Ishikawa (cell line): ENCODE measurements at regions not wholly inside any gene's neighbourhood (a gene's known extent, or its start where the extent isn't known, plus 50 kb on each side); places are given as distances from the start of the nearest gene placed in this dataset.

ENCODE experiments used
- EGR1 ChIP-seq: IDR thresholded peaks from 2 replicates; pipeline ENCODE4 v1.6.1; 2012
- TEAD4 ChIP-seq: IDR thresholded peaks from 2 replicates; pipeline ENCODE4 v1.6.1; 2012
- TF ChIP-seq, protein P1 (sequence below): IDR thresholded peaks from 2 replicates; pipeline ENCODE4 v1.6.1; 2012

- TF ChIP-seq, protein P1, sequence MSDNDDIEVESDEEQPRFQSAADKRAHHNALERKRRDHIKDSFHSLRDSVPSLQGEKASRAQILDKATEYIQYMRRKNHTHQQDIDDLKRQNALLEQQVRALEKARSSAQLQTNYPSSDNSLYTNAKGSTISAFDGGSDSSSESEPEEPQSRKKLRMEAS, result no peak
- TF ChIP-seq TEAD4 (no peak), EGR1 (no peak)
Measured at GRCh38 chr3:166575161-166575560, 737.9 kb upstream of the BCHE start.
